LNCAP (cell line): ENCODE measurements at regions not wholly inside any gene's neighbourhood (a gene's known extent, or its start where the extent isn't known, plus 50 kb on each side); places are given as distances from the start of the nearest gene placed in this dataset.

Experiments
- TF ChIP-seq, protein P1 (sequence below): fragments of 450-650 bp; IDR thresholded peaks from 2 replicates; pipeline ENCODE4 v1.5.1; 2017; ENCODE audit warnings: mild to moderate bottlenecking

DNA sequence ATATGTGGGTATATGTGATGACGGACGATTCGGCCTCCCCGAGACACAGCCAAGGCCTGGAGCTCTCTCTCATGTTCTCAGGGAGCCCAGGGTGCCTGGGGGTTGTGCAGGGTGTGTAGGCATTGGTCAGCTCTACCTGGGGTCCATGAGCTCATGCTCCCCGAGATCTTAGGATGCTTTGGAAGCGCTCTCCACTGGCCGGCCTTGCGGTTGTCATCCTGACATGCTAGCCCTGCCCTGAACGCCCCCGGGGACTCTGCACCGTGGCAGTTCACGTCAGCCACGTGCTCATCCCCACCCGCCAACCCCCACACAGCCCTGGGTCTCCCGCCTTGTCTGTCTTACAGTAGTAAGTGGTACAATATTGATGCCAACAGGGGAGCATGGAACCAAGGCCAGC is 67.8 kb downstream of the RTP5 start:
- TF ChIP-seq, protein P1, sequence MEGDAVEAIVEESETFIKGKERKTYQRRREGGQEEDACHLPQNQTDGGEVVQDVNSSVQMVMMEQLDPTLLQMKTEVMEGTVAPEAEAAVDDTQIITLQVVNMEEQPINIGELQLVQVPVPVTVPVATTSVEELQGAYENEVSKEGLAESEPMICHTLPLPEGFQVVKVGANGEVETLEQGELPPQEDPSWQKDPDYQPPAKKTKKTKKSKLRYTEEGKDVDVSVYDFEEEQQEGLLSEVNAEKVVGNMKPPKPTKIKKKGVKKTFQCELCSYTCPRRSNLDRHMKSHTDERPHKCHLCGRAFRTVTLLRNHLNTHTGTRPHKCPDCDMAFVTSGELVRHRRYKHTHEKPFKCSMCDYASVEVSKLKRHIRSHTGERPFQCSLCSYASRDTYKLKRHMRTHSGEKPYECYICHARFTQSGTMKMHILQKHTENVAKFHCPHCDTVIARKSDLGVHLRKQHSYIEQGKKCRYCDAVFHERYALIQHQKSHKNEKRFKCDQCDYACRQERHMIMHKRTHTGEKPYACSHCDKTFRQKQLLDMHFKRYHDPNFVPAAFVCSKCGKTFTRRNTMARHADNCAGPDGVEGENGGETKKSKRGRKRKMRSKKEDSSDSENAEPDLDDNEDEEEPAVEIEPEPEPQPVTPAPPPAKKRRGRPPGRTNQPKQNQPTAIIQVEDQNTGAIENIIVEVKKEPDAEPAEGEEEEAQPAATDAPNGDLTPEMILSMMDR = no peak

- TF ChIP-seq, protein P1 = no peak
Observed at GRCh38 chr2:241939541-241939940, 70.0 kb downstream of the RTP5 start.

DNA sequence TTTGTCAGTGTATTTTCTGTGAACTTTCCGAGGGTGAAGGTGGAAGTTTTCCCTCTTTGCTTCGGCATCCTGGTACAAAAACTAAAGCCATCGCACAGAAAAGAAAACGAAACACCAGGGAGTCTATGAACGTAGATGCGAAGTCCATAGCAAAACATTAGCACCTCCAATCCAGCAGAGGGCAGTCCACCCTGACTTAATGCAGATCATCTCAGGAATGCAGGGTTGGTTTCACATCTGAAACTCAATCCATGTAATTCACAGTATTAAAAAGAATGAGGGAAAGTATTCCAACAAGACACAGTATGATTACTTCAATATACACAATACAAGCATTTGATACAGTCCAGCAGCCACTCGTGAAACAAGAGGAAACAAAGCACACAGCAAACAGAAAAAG is 70.8 kb downstream of the RTP5 start:
- TF ChIP-seq, protein P1 = peak; percentile 43

DNA sequence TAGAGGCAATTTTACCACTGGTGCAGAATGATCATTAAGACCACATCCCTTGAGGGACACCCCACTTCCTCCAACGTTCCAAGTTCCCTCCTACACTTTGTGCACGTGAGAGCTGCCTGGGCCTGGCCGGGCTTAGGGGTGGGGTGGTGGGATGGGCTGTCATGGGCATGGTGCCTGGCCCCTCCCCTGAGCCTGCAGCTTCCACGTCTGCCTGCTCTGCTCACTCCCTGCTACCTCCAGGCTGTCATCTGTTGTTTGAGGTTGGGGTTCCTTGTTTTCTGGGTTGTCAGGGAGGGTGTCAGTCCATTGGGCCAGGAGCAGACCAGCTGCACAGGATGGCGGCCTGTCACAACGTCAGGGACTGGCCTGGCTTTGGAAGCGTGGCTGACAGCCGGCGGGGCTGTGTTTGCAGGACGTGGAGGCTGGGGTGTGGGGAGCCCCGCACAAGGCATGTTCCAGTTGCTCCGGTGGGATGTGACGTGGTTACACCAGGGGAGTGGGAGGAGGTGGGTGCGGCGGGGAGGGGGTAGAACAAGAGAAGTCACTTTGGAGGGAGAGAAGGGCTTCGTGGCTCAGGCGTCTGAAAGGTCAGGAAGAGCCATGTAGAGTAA is 72.3 kb downstream of the RTP5 start:
- TF ChIP-seq, protein P1 = no peak

DNA sequence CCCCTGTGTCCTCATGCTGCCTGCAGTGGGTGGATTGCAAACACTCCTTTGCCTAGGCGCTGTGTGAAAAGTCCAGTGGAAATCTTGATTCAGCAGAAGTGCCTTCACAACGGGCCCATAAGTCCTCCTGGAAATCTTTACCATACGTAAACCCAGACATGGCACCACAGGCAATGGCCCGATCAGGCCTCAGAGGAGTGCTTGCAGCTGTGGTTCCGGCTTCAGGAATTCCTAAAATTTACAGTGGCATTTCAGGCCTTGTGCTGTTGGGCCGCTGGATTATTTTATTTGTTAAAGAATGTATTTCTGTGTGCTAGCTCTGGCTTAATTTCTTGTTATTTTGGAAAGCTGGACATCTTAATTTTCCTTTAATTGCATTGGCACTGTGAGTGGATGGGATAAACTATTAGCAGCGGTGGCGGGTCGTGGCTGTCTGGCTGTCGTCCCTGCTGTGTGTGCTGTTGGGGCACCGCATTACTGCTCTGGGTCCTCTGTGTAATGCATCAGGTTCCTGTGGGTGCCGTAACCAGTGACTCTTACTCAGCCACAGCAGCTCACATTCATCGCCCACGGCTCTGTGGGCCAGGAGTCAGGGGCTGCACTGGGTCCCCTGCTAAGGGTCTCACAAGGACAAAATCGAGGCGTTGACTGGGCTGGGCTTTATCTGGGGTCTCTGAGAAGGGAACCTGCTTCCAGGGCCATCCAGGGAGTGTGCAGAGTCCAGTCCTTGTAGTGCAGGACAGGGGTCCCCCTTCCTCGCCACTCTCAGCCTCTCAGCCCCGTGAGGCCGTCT is 73.1 kb downstream of the RTP5 start:
- TF ChIP-seq, protein P1 = no peak

DNA sequence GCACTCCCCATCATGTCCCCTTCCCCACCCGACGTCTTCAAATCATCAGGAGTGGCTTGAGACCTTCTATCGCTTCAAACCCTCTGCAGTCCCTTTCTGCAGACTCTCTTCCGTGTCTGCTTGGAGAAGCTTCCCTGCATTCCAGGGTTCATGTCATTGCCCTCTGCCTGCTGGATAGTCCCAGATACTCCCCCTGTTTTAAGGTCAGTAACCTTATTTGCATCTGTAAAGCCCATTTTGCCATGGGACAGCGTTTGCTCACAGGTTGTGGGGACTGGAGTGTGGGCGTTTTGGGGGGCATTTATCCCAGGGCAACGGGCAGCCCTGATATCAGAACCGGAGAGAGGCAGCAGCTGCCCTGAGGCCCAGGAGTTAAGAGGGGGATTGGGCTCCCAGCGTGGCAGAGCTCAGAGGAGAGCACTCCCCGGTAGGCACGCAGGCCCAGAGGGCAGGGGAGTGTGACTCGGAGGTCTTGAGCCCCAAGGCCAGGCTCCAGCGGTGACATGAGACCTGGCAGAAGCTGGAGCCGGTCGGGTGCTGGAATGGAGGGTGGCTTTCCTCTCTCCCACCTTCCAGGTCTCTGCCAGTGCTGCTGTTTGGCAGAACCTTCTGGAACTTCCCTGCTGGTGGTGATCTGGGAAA is 73.8 kb downstream of the RTP5 start:
- TF ChIP-seq, protein P1 = no peak

GRCh38 chr2:241943961-241944575 is 74.5 kb downstream of the RTP5 start:
- TF ChIP-seq, protein P1 = no peak
